ENCODE measurements at regions not wholly inside any gene's neighbourhood (a gene's known extent, or its start where the extent isn't known, plus 50 kb on each side); places are given as distances from the start of the nearest gene placed in this dataset.

DNA sequence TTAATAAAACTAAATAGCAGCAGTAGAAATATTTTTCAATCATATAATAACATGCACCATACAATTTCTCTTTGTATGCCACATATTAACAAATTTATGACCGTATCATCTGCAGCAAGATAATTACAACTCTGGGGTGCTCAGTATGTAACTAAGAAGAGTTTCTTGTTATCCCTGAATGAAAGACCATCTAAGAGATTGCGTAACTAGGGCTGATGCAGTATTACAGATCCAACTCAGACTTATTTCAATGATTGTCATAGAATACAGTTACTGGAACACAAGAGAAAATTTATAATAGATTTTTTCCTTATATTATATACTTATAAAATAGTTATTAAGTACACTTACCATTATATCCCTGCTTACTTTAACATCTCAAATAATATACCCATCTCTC is 305.1 kb downstream of the SLITRK1 start:
- DNase-seq = no peak

DNA sequence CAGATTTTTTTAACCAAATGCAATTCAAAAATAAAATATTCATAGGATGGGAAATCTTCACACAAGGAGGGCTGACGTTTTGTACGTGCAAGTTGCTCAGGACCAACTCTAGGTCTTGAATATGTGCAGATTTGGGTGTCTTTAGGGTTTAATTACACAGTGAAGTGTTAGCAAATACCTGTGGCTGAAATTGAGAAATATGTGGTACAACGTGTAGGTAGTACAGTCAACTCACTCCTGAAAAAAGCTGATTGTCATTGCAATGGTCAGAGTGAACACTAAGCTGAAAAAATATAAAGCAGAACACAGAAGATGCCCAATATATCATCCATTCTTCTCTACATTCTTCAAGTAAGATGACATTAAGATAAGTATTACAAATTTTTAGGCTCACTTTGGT is 314.3 kb downstream of the SLITRK1 start:
- no peak for DNase-seq

DNA sequence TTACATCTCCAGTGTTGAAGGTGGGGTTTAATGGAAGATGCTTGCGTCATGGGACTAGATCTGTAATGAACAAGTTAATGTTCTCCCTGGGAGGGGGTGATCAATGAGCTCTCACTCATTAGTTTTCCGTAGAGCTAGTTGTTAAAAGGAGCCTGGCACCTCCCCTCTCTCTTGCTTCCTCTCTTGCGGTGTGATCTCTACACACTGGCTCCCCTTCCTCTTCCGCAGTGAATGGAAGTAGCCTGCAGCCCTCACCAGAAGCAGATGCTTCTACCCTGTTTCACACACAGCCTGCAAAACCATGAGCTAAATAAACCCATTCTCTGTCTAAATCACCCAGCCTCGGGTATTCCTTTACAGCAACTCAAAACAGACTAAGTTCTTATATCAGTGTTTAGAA is 318.8 kb downstream of the SLITRK1 start:
- no peak for DNase-seq

DNA sequence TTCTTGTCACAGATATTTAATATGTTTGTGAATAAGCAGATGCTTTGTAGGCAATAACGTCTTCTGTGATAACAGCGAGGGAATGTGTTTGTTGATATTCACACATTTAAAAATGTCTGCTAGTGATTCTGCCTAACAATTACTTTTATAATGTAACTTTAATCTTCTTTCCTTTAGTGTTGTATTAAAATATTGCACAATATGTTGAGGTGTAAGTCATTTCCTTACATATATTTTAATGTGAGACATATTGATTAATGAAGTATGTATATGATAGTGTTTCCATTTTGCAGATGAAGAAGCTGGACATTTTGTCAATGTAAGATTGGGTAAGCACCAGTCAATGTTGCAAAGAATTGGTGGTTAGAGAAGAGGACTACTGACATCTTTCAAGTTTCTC is 324.4 kb downstream of the SLITRK1 start:
- DNase-seq = no peak

GRCh38 chr13:83549671-83550070 is 332.6 kb downstream of the SLITRK1 start:
- no peak for DNase-seq

DNA sequence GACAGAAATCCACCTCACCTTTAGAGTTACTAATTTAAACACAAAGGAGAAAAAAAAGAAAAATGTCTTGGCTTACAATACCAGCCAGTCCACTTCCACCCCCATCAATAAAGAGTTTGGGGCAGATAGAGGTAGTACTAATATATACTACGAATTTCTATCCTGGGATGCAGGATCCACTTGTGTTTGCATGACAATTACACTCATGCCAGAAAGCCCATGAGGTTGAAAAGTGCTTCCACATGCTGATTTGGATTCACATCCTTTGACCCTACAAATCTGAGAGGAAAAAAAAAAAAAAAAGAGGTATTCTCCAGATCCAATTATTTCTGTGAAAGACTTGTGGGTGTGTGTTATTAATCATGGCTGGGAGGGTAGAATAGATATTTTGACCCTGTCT is 335.2 kb downstream of the SLITRK1 start:
- no peak for DNase-seq

DNA sequence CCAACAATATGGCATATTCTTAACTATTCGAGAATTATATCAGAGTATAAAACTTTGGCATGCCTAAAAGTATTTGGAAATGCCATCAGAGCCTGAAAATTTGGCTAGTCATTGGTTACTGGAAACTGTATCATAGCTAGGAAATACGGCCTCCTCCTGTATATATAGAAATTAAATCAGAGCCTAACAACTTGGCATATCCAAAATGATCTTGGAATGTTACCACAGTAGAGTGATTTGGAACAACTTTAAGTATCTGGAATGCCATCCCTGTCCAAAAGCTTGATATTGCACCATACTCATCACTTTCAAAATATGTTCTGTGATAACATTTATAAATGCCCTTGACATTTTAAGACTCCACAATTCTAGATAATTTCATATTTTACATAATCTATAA is 335.8 kb downstream of the SLITRK1 start:
- DNase-seq = no peak

DNA sequence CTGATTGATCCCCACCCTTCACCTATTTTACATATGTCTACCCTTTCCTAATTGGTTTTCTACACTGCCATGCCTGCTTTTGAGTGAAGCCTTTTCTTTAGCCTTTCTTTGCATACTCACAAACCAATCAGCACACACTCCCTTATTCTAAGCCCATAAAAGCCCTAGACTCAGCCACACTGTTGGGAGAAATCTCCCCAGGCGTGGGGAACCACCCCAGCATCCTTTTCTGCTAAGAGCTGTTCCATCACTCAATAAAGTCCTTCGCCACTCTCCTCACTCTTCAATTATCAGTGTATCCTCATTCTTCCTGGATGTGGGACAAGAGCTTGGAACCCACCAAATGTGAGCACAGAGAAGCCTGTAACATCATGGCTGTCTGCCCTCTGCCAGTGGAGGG is 343.6 kb downstream of the SLITRK1 start:
- DNase-seq = no peak

GRCh38 chr13:83536941-83537340 is 345.3 kb downstream of the SLITRK1 start:
- no peak for DNase-seq

DNA sequence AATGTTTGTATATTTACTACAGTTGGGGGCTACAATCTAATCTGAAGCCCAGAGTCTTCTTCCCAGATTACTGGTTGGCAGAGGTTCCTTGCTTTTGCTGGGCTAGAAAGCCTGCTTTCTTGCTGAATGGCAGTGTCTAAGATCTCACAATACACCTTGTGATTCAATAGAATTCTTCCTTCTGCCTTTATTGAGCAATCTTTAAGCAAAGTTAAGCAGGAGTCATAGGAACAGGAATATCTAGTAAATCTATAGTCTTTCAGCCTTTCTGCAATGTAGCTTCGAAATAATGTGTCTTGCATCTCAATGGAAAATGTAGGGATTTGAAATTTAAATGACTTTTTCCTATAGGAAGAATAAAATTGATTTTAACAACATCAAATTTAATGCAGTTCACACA is 346.1 kb downstream of the SLITRK1 start:
- no peak for DNase-seq

DNA sequence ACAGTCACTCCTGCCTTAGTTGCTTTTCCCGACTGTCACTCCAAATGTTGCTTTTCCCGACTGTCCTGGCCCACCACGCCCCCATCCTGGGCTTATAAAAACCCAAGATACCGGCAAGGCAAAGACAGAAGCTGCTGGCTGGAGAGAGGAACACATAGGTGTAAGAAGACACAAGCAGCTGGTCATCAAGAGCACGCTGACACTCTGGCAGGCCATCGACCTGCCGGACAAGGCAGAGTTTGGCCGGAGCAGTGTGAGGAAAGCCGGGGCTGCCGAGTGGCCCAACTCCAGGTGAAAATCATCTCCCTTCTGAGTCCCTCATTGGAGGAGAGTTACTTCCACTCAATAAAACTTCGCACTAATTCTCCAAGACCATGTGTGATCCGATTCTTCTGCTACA is 349.5 kb downstream of the SLITRK1 start:
- no peak for DNase-seq

DNA sequence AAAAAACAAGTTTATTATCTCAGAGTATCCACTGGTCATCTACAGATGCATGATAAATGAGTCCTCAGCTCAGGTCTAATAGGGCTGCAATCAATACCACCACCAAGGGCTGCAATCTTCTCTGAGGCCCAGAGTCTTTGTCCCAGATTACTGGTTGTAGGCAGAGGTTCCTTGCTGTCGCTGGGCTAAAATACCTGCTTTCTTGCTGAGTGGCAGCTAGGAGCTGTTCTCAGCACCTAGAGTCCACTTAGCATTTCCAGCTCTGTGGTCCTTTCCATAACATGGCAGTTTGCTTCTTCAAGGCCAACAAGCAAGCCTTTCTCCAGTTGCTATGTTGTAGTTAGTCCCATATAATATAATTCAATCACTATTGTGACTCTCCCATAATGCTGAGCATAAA is 351.3 kb downstream of the SLITRK1 start:
- no peak for DNase-seq

- DNase-seq = no peak
These were observed 365.5 kb downstream of the SLITRK1 start for GRCh38 chr13:83516781-83517180.

GRCh38 chr13:83515268-83516015 is 366.8 kb downstream of the SLITRK1 start:
- DNase-seq = no peak

DNA sequence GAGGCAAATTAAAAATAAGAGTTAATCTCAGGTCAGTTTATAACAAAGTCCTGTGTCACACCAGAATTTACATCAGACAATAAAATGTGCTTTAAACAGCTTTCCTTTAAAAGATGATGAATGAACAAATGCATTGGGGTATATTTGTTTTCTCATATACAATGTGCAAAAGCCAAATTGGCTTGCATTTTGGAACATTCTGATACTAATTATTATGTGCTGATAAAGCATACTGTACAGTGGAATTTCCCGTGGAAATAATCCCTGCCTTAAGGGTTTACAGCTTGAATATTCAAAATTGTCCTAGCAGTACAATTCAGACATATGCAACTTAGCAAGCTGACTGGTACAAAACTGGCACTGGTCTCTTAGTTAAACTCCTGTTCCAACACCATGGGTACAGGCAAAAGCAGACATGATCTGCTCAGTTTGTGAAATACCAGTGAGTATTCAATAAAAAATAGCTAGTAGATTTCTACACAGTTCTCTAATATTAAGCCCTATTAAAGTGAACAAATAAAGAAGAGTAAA is 373.4 kb downstream of the SLITRK1 start:
- no peak for DNase-seq

DNA sequence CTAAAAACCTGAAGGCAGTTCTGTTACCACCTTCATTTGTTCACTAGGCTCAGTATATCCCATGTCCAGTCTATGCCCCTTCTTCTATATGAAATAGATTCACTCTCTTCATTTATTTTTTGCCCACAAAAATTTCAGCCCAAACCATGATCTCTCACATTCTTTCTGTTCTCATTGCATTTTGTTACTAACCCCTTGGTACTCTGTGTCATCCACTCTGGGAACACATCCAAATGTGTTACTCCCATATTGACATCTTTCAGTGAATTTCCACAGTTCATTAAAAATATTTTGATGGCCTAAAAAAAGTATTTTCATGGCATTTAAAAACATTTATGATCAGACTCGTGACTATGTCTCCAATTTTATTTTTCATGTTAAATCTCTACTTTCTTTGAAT is 378.9 kb downstream of the SLITRK1 start:
- no peak for DNase-seq

- no peak for DNase-seq
These were observed 383.0 kb downstream of the SLITRK1 start for GRCh38 chr13:83499286-83499685.

DNA sequence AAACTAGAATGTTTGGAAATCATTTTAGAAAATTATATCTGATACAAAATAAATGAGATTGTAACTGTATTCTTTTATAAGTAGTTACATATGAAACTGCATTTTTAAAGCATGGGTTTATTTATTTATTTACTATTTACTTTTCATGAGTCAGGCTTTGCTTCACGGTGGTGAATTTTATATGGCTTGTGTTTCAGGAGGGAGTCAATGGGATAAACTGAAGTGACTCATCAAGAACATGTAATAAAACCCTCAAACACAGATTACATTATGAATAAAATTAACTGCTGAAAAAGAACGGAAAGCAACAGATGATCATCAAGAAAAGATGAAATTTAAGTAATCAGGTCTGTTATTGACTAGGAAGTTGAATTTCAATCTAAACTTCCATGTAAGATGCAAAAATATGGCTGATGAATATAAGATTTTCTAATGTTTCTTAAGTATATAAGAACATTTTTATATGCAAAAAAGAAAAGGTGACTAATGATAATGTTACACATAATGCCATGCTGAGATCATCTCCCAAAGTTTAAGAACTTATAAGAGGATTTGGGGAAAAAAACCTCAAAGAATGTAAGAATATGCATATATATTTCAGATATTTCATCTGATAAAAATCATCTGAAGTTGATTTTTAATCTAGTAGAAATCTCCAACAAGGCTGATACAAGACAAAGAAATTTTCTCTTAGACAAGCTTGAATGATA is 383.6 kb downstream of the SLITRK1 start:
- DNase-seq = no peak

DNA sequence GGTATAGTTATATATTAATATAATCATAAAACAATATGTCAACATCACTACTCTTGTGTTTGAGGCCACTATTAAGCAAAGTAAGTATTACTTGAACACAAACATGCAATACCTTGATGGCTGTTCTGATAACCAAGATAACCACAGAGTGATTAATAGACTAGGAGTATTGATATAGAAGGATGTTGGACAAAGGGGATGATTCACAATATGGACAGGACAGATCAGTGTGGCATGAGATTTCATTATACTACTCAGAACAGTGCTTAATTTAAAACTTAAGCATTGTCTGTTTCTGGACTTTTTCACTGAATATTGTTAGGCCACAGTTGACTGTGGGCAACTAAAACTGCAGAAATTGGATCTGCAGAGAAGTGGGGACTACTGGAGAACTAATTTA is 384.2 kb downstream of the SLITRK1 start:
- DNase-seq = no peak

GRCh38 chr13:83496501-83496900 is 385.8 kb downstream of the SLITRK1 start:
- no peak for DNase-seq

GRCh38 chr13:83485101-83485500 is 397.2 kb downstream of the SLITRK1 start:
- no peak for DNase-seq

DNA sequence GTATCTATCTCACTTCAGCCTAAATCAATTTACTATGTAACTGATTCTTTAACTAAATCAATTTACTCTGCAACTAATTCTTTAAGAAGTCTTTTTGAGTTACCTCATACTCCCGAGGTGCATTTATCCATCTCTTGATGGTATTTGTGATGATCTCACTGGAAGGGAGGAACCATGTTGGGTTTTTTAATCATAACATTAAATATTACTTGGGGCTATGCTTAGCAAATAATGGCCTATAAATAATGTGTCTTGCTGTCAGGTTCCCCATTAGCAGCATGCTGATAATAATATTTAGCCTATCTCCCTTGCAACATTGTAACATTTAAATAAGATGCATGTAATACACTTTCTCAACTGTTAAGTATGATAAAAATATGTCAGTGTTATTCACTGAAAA is 411.3 kb downstream of the SLITRK1 start:
- no peak for DNase-seq

GRCh38 chr13:83470133-83470797 is 412.0 kb downstream of the SLITRK1 start:
- no peak for DNase-seq

- DNase-seq = no peak
These were observed 428.6 kb downstream of the SLITRK1 start for GRCh38 chr13:83453723-83454122.

Measured in activated gamma-delta T cell treated with Interleukin-2 at 50 U/mL for 16 hours (primary cell).